ENCODE measurements at regions not wholly inside any gene's neighbourhood (a gene's known extent, or its start where the extent isn't known, plus 50 kb on each side); places are given as distances from the start of the nearest gene placed in this dataset.

DNA sequence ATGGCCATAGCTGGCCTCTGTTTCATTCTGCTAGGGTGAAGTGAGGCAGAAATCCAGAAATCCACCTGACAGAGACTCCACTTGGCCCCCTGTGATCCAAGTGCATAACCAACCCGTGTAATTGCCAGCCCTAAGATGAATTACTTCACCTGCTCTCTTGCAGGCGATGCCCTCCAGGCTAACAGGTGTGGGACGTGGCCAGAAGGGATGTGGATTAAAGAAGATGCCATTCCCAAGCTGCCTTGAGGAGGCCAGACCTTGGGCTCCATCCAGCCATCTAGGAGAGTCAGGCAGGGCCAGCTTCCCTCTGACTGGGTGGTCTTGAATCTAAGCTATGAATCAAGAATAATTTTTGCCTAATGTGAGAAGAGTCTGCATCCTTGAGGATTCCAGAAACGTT lies 154.5 kb upstream of the BNIP2 start:
- TF ChIP-seq TCF12 (IDR thresholded peaks at IDR 0.05; ENCODE audit: low read depth) (no peak), FOXM1 (IDR thresholded peaks at IDR 0.05; ENCODE audit: borderline replicate concordance, low read depth) (no peak), CEBPB (IDR thresholded peaks at IDR 0.05) (no peak), ZBTB7A (IDR thresholded peaks at IDR 0.05; ENCODE audit: low read depth) (no peak), YY1 (IDR thresholded peaks at IDR 0.05; ENCODE audit: low read depth) (no peak), TEAD4 (IDR thresholded peaks at IDR 0.05) (no peak), EGR1 (IDR thresholded peaks at IDR 0.05) (no peak), RAD21 (IDR thresholded peaks at IDR 0.05; ENCODE audit: low read depth) (no peak), CREB1 (IDR thresholded peaks at IDR 0.05; ENCODE audit: low read depth) (no peak), TAF1 (IDR thresholded peaks at IDR 0.05; ENCODE audit: low read depth) (no peak), EP300 (IDR thresholded peaks at IDR 0.05; ENCODE audit: borderline replicate concordance) (no peak), NFIC (IDR thresholded peaks at IDR 0.05) (no peak)
- TF ChIP-seq, protein P1, sequence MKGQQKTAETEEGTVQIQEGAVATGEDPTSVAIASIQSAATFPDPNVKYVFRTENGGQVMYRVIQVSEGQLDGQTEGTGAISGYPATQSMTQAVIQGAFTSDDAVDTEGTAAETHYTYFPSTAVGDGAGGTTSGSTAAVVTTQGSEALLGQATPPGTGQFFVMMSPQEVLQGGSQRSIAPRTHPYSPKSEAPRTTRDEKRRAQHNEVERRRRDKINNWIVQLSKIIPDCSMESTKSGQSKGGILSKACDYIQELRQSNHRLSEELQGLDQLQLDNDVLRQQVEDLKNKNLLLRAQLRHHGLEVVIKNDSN (IDR thresholded peaks at IDR 0.05), result no peak
- TF ChIP-seq, protein P2, sequence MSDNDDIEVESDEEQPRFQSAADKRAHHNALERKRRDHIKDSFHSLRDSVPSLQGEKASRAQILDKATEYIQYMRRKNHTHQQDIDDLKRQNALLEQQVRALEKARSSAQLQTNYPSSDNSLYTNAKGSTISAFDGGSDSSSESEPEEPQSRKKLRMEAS (IDR thresholded peaks at IDR 0.05), result no peak
- TF ChIP-seq, protein P3, sequence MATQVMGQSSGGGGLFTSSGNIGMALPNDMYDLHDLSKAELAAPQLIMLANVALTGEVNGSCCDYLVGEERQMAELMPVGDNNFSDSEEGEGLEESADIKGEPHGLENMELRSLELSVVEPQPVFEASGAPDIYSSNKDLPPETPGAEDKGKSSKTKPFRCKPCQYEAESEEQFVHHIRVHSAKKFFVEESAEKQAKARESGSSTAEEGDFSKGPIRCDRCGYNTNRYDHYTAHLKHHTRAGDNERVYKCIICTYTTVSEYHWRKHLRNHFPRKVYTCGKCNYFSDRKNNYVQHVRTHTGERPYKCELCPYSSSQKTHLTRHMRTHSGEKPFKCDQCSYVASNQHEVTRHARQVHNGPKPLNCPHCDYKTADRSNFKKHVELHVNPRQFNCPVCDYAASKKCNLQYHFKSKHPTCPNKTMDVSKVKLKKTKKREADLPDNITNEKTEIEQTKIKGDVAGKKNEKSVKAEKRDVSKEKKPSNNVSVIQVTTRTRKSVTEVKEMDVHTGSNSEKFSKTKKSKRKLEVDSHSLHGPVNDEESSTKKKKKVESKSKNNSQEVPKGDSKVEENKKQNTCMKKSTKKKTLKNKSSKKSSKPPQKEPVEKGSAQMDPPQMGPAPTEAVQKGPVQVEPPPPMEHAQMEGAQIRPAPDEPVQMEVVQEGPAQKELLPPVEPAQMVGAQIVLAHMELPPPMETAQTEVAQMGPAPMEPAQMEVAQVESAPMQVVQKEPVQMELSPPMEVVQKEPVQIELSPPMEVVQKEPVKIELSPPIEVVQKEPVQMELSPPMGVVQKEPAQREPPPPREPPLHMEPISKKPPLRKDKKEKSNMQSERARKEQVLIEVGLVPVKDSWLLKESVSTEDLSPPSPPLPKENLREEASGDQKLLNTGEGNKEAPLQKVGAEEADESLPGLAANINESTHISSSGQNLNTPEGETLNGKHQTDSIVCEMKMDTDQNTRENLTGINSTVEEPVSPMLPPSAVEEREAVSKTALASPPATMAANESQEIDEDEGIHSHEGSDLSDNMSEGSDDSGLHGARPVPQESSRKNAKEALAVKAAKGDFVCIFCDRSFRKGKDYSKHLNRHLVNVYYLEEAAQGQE (IDR thresholded peaks at IDR 0.05; ENCODE audit: low read depth), result no peak

DNA sequence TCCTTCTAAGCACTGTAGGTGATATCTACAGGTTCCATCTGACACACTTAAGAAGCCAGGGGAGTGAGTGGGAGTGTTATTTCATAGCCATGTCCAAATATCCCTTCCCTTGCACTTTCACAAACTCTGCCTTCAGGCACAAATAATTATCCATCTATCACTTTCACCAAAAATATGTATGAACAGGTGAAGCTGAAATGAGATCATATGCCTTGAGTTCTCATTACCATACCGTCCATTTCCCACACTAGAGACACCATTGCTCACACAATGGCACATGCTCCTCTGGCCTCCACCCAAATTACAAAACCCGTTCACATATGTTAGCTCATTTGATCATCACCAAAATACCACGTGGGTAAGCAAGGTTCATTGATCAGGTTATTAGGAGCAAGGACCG lies 151.9 kb upstream of the BNIP2 start:
- TF ChIP-seq EGR1 (IDR thresholded peaks at IDR 0.05) (no peak), CEBPB (IDR thresholded peaks at IDR 0.05) (no peak), CREB1 (IDR thresholded peaks at IDR 0.05; ENCODE audit: low read depth) (no peak), TEAD4 (IDR thresholded peaks at IDR 0.05) (no peak), FOXM1 (IDR thresholded peaks at IDR 0.05; ENCODE audit: borderline replicate concordance, low read depth) (no peak), ZBTB7A (IDR thresholded peaks at IDR 0.05; ENCODE audit: low read depth) (no peak)
- TF ChIP-seq, protein P1 (IDR thresholded peaks at IDR 0.05), result no peak
- TF ChIP-seq, protein P2 (IDR thresholded peaks at IDR 0.05), result no peak

DNA sequence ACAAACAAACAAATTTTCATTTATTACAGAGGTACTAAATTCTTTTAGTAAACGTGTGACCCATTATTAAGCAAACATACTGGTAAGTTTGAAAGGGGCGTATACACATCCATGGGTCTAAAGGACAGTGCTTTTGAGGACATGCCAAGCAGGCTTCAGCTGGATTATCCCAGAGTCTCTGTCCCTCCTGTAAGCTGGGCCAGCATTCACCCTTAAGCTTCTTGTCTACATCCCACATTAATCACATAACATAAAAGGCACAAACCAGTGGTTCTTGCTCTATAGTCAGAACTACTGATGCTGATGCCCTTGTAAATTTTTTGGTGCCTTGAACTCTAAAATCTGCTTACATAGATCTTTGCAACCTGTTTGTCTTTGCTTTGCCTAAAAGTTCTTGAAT lies 150.8 kb upstream of the BNIP2 start:
- TF ChIP-seq EP300 (IDR thresholded peaks at IDR 0.05; ENCODE audit: borderline replicate concordance), result no peak
- TF ChIP-seq, protein P1 (IDR thresholded peaks at IDR 0.05), result no peak
- no peak for TF ChIP-seq CREB1 (IDR thresholded peaks at IDR 0.05; ENCODE audit: low read depth)
- TF ChIP-seq, protein P3 (IDR thresholded peaks at IDR 0.05; ENCODE audit: low read depth), result no peak
- TF ChIP-seq FOXM1 (IDR thresholded peaks at IDR 0.05; ENCODE audit: borderline replicate concordance, low read depth), result no peak
- no peak for TF ChIP-seq TCF12 (IDR thresholded peaks at IDR 0.05; ENCODE audit: low read depth)
- TF ChIP-seq EGR1 (IDR thresholded peaks at IDR 0.05), result no peak
- no peak for TF ChIP-seq RAD21 (IDR thresholded peaks at IDR 0.05; ENCODE audit: low read depth)

DNA sequence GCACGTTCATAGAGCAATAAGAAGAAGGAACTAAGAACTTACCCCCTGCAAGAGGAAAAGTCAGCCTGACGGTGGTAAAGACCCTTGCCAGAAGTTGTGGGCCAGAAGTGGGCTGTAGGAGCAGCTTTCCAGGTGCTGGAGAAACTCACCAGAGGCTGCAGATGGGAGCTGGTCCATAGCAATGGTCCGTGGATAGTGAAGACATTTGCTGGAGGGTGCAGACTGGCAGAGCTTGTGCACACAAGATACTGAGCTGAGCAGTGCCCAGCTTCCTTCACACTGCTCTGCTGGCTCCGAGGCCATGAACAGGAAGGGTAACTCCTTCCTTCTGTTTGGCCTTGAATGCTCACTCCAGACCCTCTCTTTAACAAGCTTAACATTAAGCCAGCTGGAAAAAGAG lies 149.8 kb upstream of the BNIP2 start:
- TF ChIP-seq EP300 (IDR thresholded peaks at IDR 0.05; ENCODE audit: borderline replicate concordance), result no peak
- TF ChIP-seq EGR1 (IDR thresholded peaks at IDR 0.05), result no peak
- no peak for TF ChIP-seq FOXM1 (IDR thresholded peaks at IDR 0.05; ENCODE audit: borderline replicate concordance, low read depth)
- TF ChIP-seq CEBPB (IDR thresholded peaks at IDR 0.05), result no peak
- TF ChIP-seq, protein P1 (IDR thresholded peaks at IDR 0.05), result no peak
- TF ChIP-seq TEAD4 (IDR thresholded peaks at IDR 0.05), result no peak
- no peak for TF ChIP-seq TCF12 (IDR thresholded peaks at IDR 0.05; ENCODE audit: low read depth)
- TF ChIP-seq, protein P2 (IDR thresholded peaks at IDR 0.05), result no peak
- TF ChIP-seq, protein P3 (IDR thresholded peaks at IDR 0.05; ENCODE audit: low read depth), result no peak
- TF ChIP-seq CREB1 (IDR thresholded peaks at IDR 0.05; ENCODE audit: low read depth), result no peak
- no peak for TF ChIP-seq TAF1 (IDR thresholded peaks at IDR 0.05; ENCODE audit: low read depth)
- TF ChIP-seq RAD21 (IDR thresholded peaks at IDR 0.05; ENCODE audit: low read depth), result no peak
- no peak for TF ChIP-seq ZBTB7A (IDR thresholded peaks at IDR 0.05; ENCODE audit: low read depth)
- TF ChIP-seq YY1 (IDR thresholded peaks at IDR 0.05; ENCODE audit: low read depth), result no peak

All from Ishikawa (cell line).